ENCODE measurements at regions not wholly inside any gene's neighbourhood (a gene's known extent, or its start where the extent isn't known, plus 50 kb on each side); places are given as distances from the start of the nearest gene placed in this dataset.
"Not testable (repeated sequence)": the region's sequence is repeated elsewhere in the genome, so short reads cannot be mapped to it uniquely, and the experiment has no call there.

DNA sequence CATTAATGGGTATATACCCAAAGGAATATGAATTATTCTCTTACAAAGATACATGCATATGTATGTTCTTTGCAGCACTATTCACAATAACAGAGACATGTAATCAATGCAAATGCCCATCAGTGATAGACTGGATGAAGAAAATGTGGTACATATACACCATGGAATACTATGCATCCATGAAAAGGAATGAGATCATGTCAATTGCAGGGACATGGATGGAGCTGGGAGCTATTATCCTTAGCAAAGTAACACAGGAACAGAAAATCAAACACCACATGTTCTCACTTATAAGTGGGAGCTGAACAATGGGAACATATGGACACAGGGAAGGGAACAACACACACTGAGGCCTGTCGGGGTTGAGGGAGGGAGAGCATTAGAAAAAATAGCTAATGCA lies 141.1 kb upstream of the HS3ST4 start:
- Histone ChIP-seq H3K4me2 (ENCODE audit: low read length) (no peak overlapping the region), H3K9ac (ENCODE audit: low read length) (no peak overlapping the region), H2AFZ (ENCODE audit: low read depth, low read length) (no peak overlapping the region), H3K79me2 (ENCODE audit: low read length) (no peaks in the 10 kb centered on the region), H3K4me1 (ENCODE audit: low read length) (no peaks in the 10 kb centered on the region), H3K27me3 (ENCODE audit: low read depth, low read length) (no peaks in the 10 kb centered on the region), H3K36me3 (replicated peaks; ENCODE audit: low read depth, low read length) (no peaks in the 10 kb centered on the region), H3K9me3 (ENCODE audit: insufficient read depth, low read length) (no peaks in the 10 kb centered on the region), H3K4me3 (ENCODE audit: low read length) (no peak overlapping the region), H3K27ac (ENCODE audit: low read length) (no peak overlapping the region), H4K20me1 (ENCODE audit: insufficient read depth, low read length) (no peaks in the 10 kb centered on the region)
- no peak for TF ChIP-seq EZH2phosphoT487 (IDR thresholded peaks at IDR 0.05; ENCODE audit: low read depth)
- TF ChIP-seq, protein P1, sequence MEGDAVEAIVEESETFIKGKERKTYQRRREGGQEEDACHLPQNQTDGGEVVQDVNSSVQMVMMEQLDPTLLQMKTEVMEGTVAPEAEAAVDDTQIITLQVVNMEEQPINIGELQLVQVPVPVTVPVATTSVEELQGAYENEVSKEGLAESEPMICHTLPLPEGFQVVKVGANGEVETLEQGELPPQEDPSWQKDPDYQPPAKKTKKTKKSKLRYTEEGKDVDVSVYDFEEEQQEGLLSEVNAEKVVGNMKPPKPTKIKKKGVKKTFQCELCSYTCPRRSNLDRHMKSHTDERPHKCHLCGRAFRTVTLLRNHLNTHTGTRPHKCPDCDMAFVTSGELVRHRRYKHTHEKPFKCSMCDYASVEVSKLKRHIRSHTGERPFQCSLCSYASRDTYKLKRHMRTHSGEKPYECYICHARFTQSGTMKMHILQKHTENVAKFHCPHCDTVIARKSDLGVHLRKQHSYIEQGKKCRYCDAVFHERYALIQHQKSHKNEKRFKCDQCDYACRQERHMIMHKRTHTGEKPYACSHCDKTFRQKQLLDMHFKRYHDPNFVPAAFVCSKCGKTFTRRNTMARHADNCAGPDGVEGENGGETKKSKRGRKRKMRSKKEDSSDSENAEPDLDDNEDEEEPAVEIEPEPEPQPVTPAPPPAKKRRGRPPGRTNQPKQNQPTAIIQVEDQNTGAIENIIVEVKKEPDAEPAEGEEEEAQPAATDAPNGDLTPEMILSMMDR (IDR thresholded peaks at IDR 0.05; ENCODE audit: low read depth, low read length), result no peak

DNA sequence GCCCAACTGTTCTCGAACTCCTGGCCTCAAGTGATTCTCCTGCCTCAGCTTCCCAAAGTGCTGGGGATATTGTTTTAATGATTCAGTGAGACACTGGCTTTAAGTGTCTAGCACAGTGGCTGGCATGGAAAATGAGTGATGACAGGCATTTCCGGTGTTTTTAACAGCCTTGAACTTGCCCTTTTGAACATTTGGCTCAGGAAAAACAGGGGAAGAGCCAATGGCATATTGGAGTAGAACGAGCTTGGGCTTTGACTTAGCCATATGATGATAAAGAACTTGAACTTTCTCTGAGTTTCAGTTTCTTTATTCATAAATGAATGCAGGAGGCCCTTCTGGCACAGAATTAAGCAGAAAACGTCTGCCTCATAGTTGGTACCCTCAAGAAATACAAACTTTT lies 145.0 kb upstream of the HS3ST4 start:
- Histone ChIP-seq H3K4me1 (ENCODE audit: low read length) (no peaks in the 10 kb centered on the region), H3K4me2 (ENCODE audit: low read length) (no peak overlapping the region), H3K9ac (ENCODE audit: low read length) (no peak overlapping the region), H3K36me3 (replicated peaks; ENCODE audit: low read depth, low read length) (no peaks in the 10 kb centered on the region), H3K27me3 (ENCODE audit: low read depth, low read length) (no peaks in the 10 kb centered on the region), H2AFZ (ENCODE audit: low read depth, low read length) (no peak overlapping the region), H3K27ac (ENCODE audit: low read length) (no peak overlapping the region), H4K20me1 (ENCODE audit: insufficient read depth, low read length) (no peaks in the 10 kb centered on the region), H3K4me3 (ENCODE audit: low read length) (no peak overlapping the region), H3K9me3 (ENCODE audit: insufficient read depth, low read length) (no peaks in the 10 kb centered on the region), H3K79me2 (ENCODE audit: low read length) (no peaks in the 10 kb centered on the region)
- TF ChIP-seq EZH2phosphoT487 (IDR thresholded peaks at IDR 0.05; ENCODE audit: low read depth), result no peak
- TF ChIP-seq, protein P1 (IDR thresholded peaks at IDR 0.05; ENCODE audit: low read depth, low read length), result no peak

DNA sequence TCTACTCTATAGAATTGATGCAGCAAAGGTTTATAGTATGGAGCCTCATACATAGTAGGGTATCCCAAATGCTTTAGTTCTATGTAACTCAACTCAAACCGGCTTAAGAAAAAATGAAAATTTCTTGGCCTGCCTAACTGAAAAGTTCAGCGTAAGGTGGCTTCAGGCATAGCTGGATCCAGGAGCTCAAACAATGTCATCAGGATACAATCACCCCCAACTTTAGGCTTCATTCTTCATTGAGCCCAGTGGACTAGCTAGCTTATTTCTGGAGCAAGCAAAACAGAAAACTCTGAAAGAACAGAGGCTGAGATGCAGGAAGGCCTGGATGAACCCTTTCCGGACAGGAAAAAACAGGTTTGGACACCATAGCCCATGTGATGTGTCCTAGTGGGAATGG lies 147.5 kb upstream of the HS3ST4 start:
- no peak overlapping the region for H3K4me3 ChIP-seq (ENCODE audit: low read length)
- no peaks in the 10 kb centered on the region for H3K9me3 ChIP-seq (ENCODE audit: insufficient read depth, low read length)
- no peak overlapping the region for H2AFZ ChIP-seq (ENCODE audit: low read depth, low read length)
- no peak overlapping the region for H3K27ac ChIP-seq (ENCODE audit: low read length)
- no peaks in the 10 kb centered on the region for H3K27me3 ChIP-seq (ENCODE audit: low read depth, low read length)
- H3K4me2 ChIP-seq (ENCODE audit: low read length), result no peak overlapping the region
- H3K36me3 ChIP-seq (replicated peaks; ENCODE audit: low read depth, low read length), result no peaks in the 10 kb centered on the region
- no peaks in the 10 kb centered on the region for H4K20me1 ChIP-seq (ENCODE audit: insufficient read depth, low read length)
- TF ChIP-seq, protein P1 (IDR thresholded peaks at IDR 0.05; ENCODE audit: low read depth, low read length), result no peak
- TF ChIP-seq EZH2phosphoT487 (IDR thresholded peaks at IDR 0.05; ENCODE audit: low read depth), result no peak
- no peaks in the 10 kb centered on the region for H3K4me1 ChIP-seq (ENCODE audit: low read length)
- H3K9ac ChIP-seq (ENCODE audit: low read length), result no peak overlapping the region
- H3K79me2 ChIP-seq (ENCODE audit: low read length), result no peaks in the 10 kb centered on the region

DNA sequence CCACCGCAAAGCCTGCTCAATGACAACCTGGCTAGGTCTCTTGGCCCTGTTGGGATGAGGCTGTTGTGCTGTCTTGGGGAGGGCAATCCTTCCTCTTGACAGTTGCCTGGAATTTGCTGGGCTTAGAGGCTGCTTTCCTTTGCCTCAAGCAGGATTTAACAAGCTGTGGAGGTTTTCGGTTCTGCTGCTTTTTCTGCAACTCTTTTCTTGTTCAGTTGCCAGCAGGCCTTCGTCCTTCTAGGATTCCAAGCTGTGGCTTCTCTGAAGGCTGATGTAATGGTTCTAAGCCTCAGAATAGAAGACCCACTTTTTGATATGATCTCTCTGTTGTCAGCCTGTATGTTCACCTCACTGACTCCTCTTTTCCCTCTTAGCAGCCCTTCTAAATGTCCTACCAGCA lies 149.5 kb upstream of the HS3ST4 start:
- TF ChIP-seq, protein P1 (IDR thresholded peaks at IDR 0.05; ENCODE audit: low read depth, low read length), result no peak
- TF ChIP-seq EZH2phosphoT487 (IDR thresholded peaks at IDR 0.05; ENCODE audit: low read depth), result no peak
- no peak overlapping the region for H3K4me3 ChIP-seq (ENCODE audit: low read length)
- H3K4me1 ChIP-seq (ENCODE audit: low read length), result no peaks in the 10 kb centered on the region
- no peaks in the 10 kb centered on the region for H3K27me3 ChIP-seq (ENCODE audit: low read depth, low read length)
- no peaks in the 10 kb centered on the region for H3K9me3 ChIP-seq (ENCODE audit: insufficient read depth, low read length)
- no peak overlapping the region for H3K27ac ChIP-seq (ENCODE audit: low read length)
- H4K20me1 ChIP-seq (ENCODE audit: insufficient read depth, low read length), result no peaks in the 10 kb centered on the region
- H3K4me2 ChIP-seq (ENCODE audit: low read length), result no peak overlapping the region
- no peak overlapping the region for H3K9ac ChIP-seq (ENCODE audit: low read length)
- H3K36me3 ChIP-seq (replicated peaks; ENCODE audit: low read depth, low read length), result no peaks in the 10 kb centered on the region
- no peak overlapping the region for H2AFZ ChIP-seq (ENCODE audit: low read depth, low read length)
- H3K79me2 ChIP-seq (ENCODE audit: low read length), result no peaks in the 10 kb centered on the region

DNA sequence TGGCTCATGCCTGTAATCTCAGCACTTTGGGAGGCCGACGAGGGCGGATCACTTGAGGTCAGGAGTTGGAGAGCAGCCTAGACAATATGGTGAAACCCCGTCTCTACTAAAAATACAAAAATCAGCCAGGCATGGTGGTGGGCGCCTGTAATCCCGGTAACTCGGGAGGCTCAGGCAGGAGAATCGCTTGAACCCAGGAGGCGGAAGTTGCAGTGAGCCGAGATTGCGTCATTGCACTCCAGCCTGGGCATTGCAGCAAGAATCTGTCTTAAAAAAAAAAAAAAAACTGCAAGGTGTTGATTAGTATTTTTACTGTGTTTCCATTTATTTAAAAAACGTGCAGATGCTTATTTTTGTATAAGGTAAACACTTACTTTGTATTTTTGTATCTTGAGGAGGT lies 152.0 kb upstream of the HS3ST4 start:
- not testable (repeated sequence) for H2AFZ ChIP-seq (ENCODE audit: low read depth, low read length); H3K36me3 ChIP-seq (replicated peaks; ENCODE audit: low read depth, low read length); H3K27me3 ChIP-seq (ENCODE audit: low read depth, low read length); H3K4me1 ChIP-seq (ENCODE audit: low read length); H3K79me2 ChIP-seq (ENCODE audit: low read length); H3K4me3 ChIP-seq (ENCODE audit: low read length); H3K4me2 ChIP-seq (ENCODE audit: low read length); H4K20me1 ChIP-seq (ENCODE audit: insufficient read depth, low read length); H3K9me3 ChIP-seq (ENCODE audit: insufficient read depth, low read length); H3K9ac ChIP-seq (ENCODE audit: low read length); H3K27ac ChIP-seq (ENCODE audit: low read length)
